ENCODE measurements at regions not wholly inside any gene's neighbourhood (a gene's known extent, or its start where the extent isn't known, plus 50 kb on each side); places are given as distances from the start of the nearest gene placed in this dataset.

DNA sequence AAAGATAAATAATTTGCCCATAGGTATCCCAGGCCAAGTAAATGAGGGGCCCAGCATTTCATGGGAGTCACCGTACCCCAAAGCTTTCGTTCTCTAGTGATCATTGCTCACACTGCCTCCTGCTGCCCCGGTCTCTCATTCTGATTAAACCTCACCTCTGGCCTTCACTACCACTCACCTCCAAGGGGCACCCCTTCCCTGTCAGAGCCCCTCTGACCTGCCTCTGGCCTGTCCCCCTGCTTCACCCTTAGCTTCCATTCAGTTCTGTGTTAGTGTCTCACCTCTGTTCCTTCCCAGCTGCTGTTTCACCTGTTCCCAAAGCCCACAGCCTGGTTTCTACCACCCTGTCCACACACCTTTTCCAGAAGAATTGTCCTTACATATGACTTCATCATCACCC, 150.3 kb upstream of the E2F8 start (continued):
- TF ChIP-seq KDM5A (IDR thresholded peaks at IDR 0.05; ENCODE audit: low read length), result no peak
- no peak for TF ChIP-seq GTF2F1 (IDR thresholded peaks at IDR 0.05; ENCODE audit: borderline replicate concordance, low read depth, low read length)
- TF ChIP-seq PHF8 (conservative IDR thresholded peaks at IDR 0.05; ENCODE audit: low read depth, low read length), result no peak
